GM18861 (cell line): ENCODE measurements at regions not wholly inside any gene's neighbourhood (a gene's known extent, or its start where the extent isn't known, plus 50 kb on each side); places are given as distances from the start of the nearest gene placed in this dataset.
"Not testable (repeated sequence)": the region's sequence is repeated elsewhere in the genome, so short reads cannot be mapped to it uniquely, and the experiment has no call there.

Experiments
- ATAC-seq: cut with Tn5 transposase; IDR thresholded peaks from one replicate; pipeline ENCODE4 v1.9.1; 2021; ENCODE audit not compliant: unreplicated experiment

GRCh38 chr2:23034996-23035395 lies 350.0 kb upstream of the KLHL29 start:
- ATAC-seq, result no peak

- ATAC-seq, result no peak
These were observed 348.4 kb upstream of the KLHL29 start for GRCh38 chr2:23036629-23037028.

- ATAC-seq, result no peak
These were observed 347.4 kb upstream of the KLHL29 start for GRCh38 chr2:23037596-23037995.

- no peak for ATAC-seq
These were observed 343.5 kb upstream of the KLHL29 start for GRCh38 chr2:23041443-23041842.

- no peak for ATAC-seq
These were observed 342.6 kb upstream of the KLHL29 start for GRCh38 chr2:23042216-23042906.

- no peak for ATAC-seq
These were observed 334.6 kb upstream of the KLHL29 start for GRCh38 chr2:23050388-23050787.

GRCh38 chr2:23053601-23054000 lies 331.4 kb upstream of the KLHL29 start:
- no peak for ATAC-seq

- ATAC-seq, result no peak
These were observed 329.7 kb upstream of the KLHL29 start for GRCh38 chr2:23055251-23055650.

- not testable (repeated sequence) for ATAC-seq
These were observed 328.1 kb upstream of the KLHL29 start for GRCh38 chr2:23056846-23057245.

- ATAC-seq, result no peak
These were observed 326.5 kb upstream of the KLHL29 start for GRCh38 chr2:23058435-23058834.

- no peak for ATAC-seq
These were observed 319.8 kb upstream of the KLHL29 start for GRCh38 chr2:23065210-23065609.

- no peak for ATAC-seq
These were observed 319.0 kb upstream of the KLHL29 start for GRCh38 chr2:23065936-23066335.

- ATAC-seq, result no peak
These were observed 318.3 kb upstream of the KLHL29 start for GRCh38 chr2:23066686-23067085.

- ATAC-seq, result no peak
These were observed 315.8 kb upstream of the KLHL29 start for GRCh38 chr2:23069156-23069555.

GRCh38 chr2:23069923-23070322 lies 315.1 kb upstream of the KLHL29 start:
- ATAC-seq, result no peak

GRCh38 chr2:23073056-23073455 lies 311.9 kb upstream of the KLHL29 start:
- ATAC-seq, result no peak

- no peak for ATAC-seq
These were observed 311.3 kb upstream of the KLHL29 start for GRCh38 chr2:23073671-23074070.

GRCh38 chr2:23077596-23077995 lies 307.4 kb upstream of the KLHL29 start:
- no peak for ATAC-seq

GRCh38 chr2:23078784-23079434 lies 306.1 kb upstream of the KLHL29 start:
- no peak for ATAC-seq

- ATAC-seq, result no peak
These were observed 301.0 kb upstream of the KLHL29 start for GRCh38 chr2:23083966-23084365.

- no peak for ATAC-seq
These were observed 294.0 kb upstream of the KLHL29 start for GRCh38 chr2:23091019-23091418.

GRCh38 chr2:23091900-23092299 lies 293.1 kb upstream of the KLHL29 start:
- ATAC-seq, result no peak

- no peak for ATAC-seq
These were observed 292.1 kb upstream of the KLHL29 start for GRCh38 chr2:23092831-23093230.
